HEK293T (cell line): ENCODE measurements at regions not wholly inside any gene's neighbourhood (a gene's known extent, or its start where the extent isn't known, plus 50 kb on each side); places are given as distances from the start of the nearest gene placed in this dataset.
"Not testable (repeated sequence)": the region's sequence is repeated elsewhere in the genome, so short reads cannot be mapped to it uniquely, and the experiment has no call there.

Source experiments
- ARNT ChIP-seq: fragments of 450-650 bp; IDR thresholded peaks from 2 replicates; pipeline ENCODE4 v1.6.1; 2017; ENCODE audit warnings: mild to moderate bottlenecking
- ELF4 ChIP-seq: fragments of 450-650 bp; IDR thresholded peaks from 2 replicates; pipeline ENCODE4 v1.6.1; 2017; ENCODE audit warnings: antibody characterized with exemption
- FOXK2 ChIP-seq: fragments of 450-650 bp; IDR thresholded peaks from 2 replicates; pipeline ENCODE4 v1.6.1; 2016; ENCODE audit warnings: mild to moderate bottlenecking
- FOXM1 ChIP-seq: fragments of 450-650 bp; IDR thresholded peaks from 2 replicates; pipeline ENCODE4 v1.6.1; 2017; ENCODE audit warnings: mild to moderate bottlenecking, borderline replicate concordance
- NFRKB ChIP-seq: fragments of 450-650 bp; IDR thresholded peaks from 2 replicates; pipeline ENCODE4 v1.6.1; 2016; ENCODE audit warnings: mild to moderate bottlenecking, moderate library complexity
- SP1 ChIP-seq: fragments of 450-650 bp; IDR thresholded peaks from 2 replicates; pipeline ENCODE4 v1.6.1; 2017
- ZNF384 ChIP-seq: fragments of 450-650 bp; IDR thresholded peaks from 2 replicates; pipeline ENCODE4 v1.6.1; 2016
- TF ChIP-seq, protein P1 (sequence below): fragments of 450-650 bp; IDR thresholded peaks from 2 replicates; pipeline ENCODE4 v1.6.1; 2016

DNA sequence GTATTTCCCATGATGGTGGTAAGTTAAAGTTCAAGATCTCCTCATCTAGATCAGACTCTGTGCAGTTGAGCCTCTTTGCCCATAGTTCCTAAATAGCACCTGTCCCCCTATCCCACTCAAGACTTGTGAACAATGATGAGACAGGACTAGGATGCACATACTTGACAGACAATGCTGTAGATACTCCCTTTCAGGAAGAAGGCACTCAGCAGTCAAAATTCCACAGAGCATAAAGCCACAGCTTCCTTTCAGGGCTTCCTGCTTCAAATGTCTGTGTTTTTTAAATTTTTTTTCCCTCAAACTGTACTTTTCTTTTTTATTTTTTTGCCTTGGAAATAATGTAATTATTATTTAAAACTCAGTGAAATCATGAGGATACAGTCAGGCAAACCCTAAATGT, 1305.3 kb downstream of the RPIA start:
- TF ChIP-seq ARNT, FOXK2, ELF4, NFRKB, ZNF384, FOXM1, SP1: not testable (repeated sequence)
- TF ChIP-seq, protein P1, sequence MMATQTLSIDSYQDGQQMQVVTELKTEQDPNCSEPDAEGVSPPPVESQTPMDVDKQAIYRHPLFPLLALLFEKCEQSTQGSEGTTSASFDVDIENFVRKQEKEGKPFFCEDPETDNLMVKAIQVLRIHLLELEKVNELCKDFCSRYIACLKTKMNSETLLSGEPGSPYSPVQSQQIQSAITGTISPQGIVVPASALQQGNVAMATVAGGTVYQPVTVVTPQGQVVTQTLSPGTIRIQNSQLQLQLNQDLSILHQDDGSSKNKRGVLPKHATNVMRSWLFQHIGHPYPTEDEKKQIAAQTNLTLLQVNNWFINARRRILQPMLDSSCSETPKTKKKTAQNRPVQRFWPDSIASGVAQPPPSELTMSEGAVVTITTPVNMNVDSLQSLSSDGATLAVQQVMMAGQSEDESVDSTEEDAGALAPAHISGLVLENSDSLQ: not testable (repeated sequence)
